AG04449 (cell line): ENCODE measurements at regions not wholly inside any gene's neighbourhood (a gene's known extent, or its start where the extent isn't known, plus 50 kb on each side); places are given as distances from the start of the nearest gene placed in this dataset.

Source experiments
- CTCF ChIA-PET: fragments of 350-600 bp; formaldehyde crosslinking; extraction: SDS; loops from one replicate; lab custom pipeline; 2021; ENCODE audit warnings: antibody characterized with exemption; lab: Yijun Ruan, JAX
- POLR2A ChIA-PET: fragments of 400-600, 350-600 bp; formaldehyde crosslinking; extraction: SDS; loops from one replicate; lab custom pipeline; 2020; ENCODE audit warnings: antibody characterized with exemption, inconsistent platforms; lab: Yijun Ruan, JAX
- DNase-seq: peaks from one replicate; pipeline ENCODE4 v3.0.0-alpha.2; 2010; ENCODE audit warnings: low read depth, low spot score
- H3K4me3 ChIP-seq: 2 replicates; pipeline ENCODE4 v1.5.1; 2011; ENCODE audit warnings: low read depth, mild to moderate bottlenecking, control low read depth, low read length
- CTCF ChIP-seq: IDR thresholded peaks from one replicate; pipeline ENCODE4 v1.5.1; 2011; ENCODE audit warnings: mild to moderate bottlenecking, moderate library complexity, low read length, control low read depth, inconsistent platforms; ENCODE audit not compliant: insufficient read depth; ENCODE audit errors: missing control alignments

- POLR2A ChIA-PET = no interaction called here
- no peak overlapping the region for H3K4me3 ChIP-seq
These were observed 195.6 kb downstream of the DEPDC1B start for GRCh38 chr5:60504342-60504741.

GRCh38 chr5:60503771-60504170, 196.2 kb downstream of the DEPDC1B start:
- POLR2A ChIA-PET = no interaction called here
- CTCF ChIA-PET = no interaction called here

More at GRCh38 chr5:60504342-60504741, 195.6 kb downstream of the DEPDC1B start:
- DNase-seq = no peak
- CTCF ChIA-PET = no interaction called here
- no peak for TF ChIP-seq CTCF

GRCh38 chr5:60497706-60498500, 202.1 kb downstream of the DEPDC1B start:
- POLR2A ChIA-PET = no interaction called here

More at GRCh38 chr5:60503771-60504170, 196.2 kb downstream of the DEPDC1B start:
- DNase-seq = no peak
- H3K4me3 ChIP-seq = no peak overlapping the region
- TF ChIP-seq CTCF = no peak

GRCh38 chr5:60495644-60496520, 204.1 kb downstream of the DEPDC1B start:
- ChIA-PET CTCF (interaction anchor here (0.6 to 1.0 kb wide), 2 partner anchors 8 to 198 kb away, joined by 3 read pairs; no protein-coding TSS in a partner anchor), POLR2A (no interaction called here)

More at GRCh38 chr5:60497706-60498500, 202.1 kb downstream of the DEPDC1B start:
- DNase-seq = peak; percentile 16
- no peak for TF ChIP-seq CTCF
- H3K4me3 ChIP-seq = no peak overlapping the region
- CTCF ChIA-PET = no interaction called here

GRCh38 chr5:60494635-60495034, 205.3 kb downstream of the DEPDC1B start:
- TF ChIP-seq CTCF = no peak
- ChIA-PET POLR2A (no interaction called here), CTCF (no interaction called here)
- no peak overlapping the region for H3K4me3 ChIP-seq
- no peak for DNase-seq

More at GRCh38 chr5:60495644-60496520, 204.1 kb downstream of the DEPDC1B start:
- H3K4me3 ChIP-seq = no peak overlapping the region
- no peak for DNase-seq
- TF ChIP-seq CTCF = no peak

GRCh38 chr5:60494144-60494543, 205.8 kb downstream of the DEPDC1B start:
- ChIA-PET POLR2A (no interaction called here), CTCF (no interaction called here)
- DNase-seq = no peak
- H3K4me3 ChIP-seq = no peak overlapping the region
- TF ChIP-seq CTCF = no peak
